ENCODE measurements at regions not wholly inside any gene's neighbourhood (a gene's known extent, or its start where the extent isn't known, plus 50 kb on each side); places are given as distances from the start of the nearest gene placed in this dataset.

DNA sequence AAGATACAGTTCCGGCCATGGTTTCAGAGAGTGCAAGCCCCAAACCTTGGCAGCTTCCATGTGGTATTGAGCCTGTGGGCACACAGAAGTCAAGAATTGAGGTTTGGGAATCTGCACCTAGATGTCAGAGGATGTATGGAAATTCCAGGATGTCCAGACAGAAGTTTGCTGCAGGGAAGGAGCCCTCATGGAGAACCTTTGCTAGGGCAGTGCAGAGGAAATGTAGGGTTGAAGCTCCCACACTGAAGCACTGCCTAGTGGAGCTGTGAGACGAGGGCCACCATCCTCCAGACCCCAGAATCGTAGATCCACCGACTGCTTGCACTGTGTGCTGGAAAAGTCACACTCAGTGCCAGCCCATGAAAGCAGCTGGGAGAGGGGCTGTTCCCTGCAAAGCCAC lies 267.5 kb downstream of the OGFRL1 start:
- TF ChIP-seq CTCF (IDR thresholded peaks at IDR 0.05; ENCODE audit: low read depth, low read length): no peak
- TF ChIP-seq POLR2A (IDR thresholded peaks at IDR 0.05; ENCODE audit: extremely low read depth, insufficient read length): no peak
